SU-DHL-6 (cell line): ENCODE measurements at regions not wholly inside any gene's neighbourhood (a gene's known extent, or its start where the extent isn't known, plus 50 kb on each side); places are given as distances from the start of the nearest gene placed in this dataset.

Experiments used
- EZH2phosphoT487 ChIP-seq: fragments of 200-600 bp; sonication (generic), shearing (Covaris generic); conservative IDR thresholded peaks from 2 replicates; pipeline ENCODE4 v1.6.1; 2018; ENCODE audit warnings: mild to moderate bottlenecking, antibody characterized with exemption, low read length, moderate library complexity, mixed read lengths
- TF ChIP-seq, protein P1 (sequence below): fragments of 200-600 bp; sonication (generic); IDR thresholded peaks from one replicate; pipeline ENCODE4 v1.5.1; 2017; ENCODE audit warnings: antibody characterized with exemption, mild to moderate bottlenecking, low read length, moderate library complexity; ENCODE audit not compliant: insufficient read depth, poor library complexity, severe bottlenecking

GRCh38 chr3:40864915-40865314 lies 334.4 kb upstream of the CTNNB1 start:
- TF ChIP-seq, protein P1, sequence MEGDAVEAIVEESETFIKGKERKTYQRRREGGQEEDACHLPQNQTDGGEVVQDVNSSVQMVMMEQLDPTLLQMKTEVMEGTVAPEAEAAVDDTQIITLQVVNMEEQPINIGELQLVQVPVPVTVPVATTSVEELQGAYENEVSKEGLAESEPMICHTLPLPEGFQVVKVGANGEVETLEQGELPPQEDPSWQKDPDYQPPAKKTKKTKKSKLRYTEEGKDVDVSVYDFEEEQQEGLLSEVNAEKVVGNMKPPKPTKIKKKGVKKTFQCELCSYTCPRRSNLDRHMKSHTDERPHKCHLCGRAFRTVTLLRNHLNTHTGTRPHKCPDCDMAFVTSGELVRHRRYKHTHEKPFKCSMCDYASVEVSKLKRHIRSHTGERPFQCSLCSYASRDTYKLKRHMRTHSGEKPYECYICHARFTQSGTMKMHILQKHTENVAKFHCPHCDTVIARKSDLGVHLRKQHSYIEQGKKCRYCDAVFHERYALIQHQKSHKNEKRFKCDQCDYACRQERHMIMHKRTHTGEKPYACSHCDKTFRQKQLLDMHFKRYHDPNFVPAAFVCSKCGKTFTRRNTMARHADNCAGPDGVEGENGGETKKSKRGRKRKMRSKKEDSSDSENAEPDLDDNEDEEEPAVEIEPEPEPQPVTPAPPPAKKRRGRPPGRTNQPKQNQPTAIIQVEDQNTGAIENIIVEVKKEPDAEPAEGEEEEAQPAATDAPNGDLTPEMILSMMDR = no peak
- TF ChIP-seq EZH2phosphoT487 = no peak
